ENCODE measurements at regions not wholly inside any gene's neighbourhood (a gene's known extent, or its start where the extent isn't known, plus 50 kb on each side); places are given as distances from the start of the nearest gene placed in this dataset.

DNA sequence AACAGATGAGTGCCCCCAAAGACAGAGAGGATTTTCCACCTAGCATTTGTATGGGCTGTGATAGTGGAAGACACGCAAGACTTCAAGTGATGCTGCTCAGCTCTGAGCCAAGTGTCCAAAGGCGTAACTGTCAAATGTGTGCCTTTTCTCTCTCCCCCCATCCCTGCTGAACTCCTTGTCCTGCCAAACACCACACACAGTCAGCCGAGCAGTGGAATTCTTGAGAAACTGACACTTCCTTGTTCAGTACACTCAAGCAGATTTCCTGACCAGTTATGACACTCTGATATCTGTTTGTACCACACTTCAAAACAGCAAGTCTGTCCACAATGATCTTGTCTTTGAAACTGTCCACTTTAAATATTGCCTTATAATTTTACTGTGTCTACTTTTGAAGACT lies 166.4 kb downstream of the PIK3R1 start:
- TF ChIP-seq CTCF (IDR thresholded peaks at IDR 0.05) (no peak), SIN3A (IDR thresholded peaks at IDR 0.05; ENCODE audit: borderline replicate concordance, low read depth, low read length) (no peak), RXRA (IDR thresholded peaks at IDR 0.05; ENCODE audit: borderline replicate concordance, low read depth) (no peak), GABPA (IDR thresholded peaks at IDR 0.05; ENCODE audit: low read depth) (no peak), NFIC (IDR thresholded peaks at IDR 0.05; ENCODE audit: borderline replicate concordance) (no peak), EZH2phosphoT487 (IDR thresholded peaks at IDR 0.05; ENCODE audit: borderline replicate concordance, low read depth) (no peak), RAD21 (IDR thresholded peaks at IDR 0.05; ENCODE audit: low read length) (no peak), FOXM1 (IDR thresholded peaks at IDR 0.05; ENCODE audit: low read depth) (no peak), POLR2AphosphoS5 (IDR thresholded peaks at IDR 0.05; ENCODE audit: low read depth, low read length) (no peak), FOXJ3 (CRISPR knock-in tag; IDR thresholded peaks at IDR 0.05) (no peak), SMC3 (IDR thresholded peaks at IDR 0.05; ENCODE audit: low read depth, low read length) (no peak), RFX5 (IDR thresholded peaks at IDR 0.05; ENCODE audit: low read length) (no peak), YY1 (IDR thresholded peaks at IDR 0.05; ENCODE audit: low read depth) (no peak), MEF2A (IDR thresholded peaks at IDR 0.05; ENCODE audit: borderline replicate concordance, low read depth) (no peak), GATA2 (CRISPR knock-in tag; IDR thresholded peaks at IDR 0.05) (no peak)
- TF ChIP-seq, protein P1, sequence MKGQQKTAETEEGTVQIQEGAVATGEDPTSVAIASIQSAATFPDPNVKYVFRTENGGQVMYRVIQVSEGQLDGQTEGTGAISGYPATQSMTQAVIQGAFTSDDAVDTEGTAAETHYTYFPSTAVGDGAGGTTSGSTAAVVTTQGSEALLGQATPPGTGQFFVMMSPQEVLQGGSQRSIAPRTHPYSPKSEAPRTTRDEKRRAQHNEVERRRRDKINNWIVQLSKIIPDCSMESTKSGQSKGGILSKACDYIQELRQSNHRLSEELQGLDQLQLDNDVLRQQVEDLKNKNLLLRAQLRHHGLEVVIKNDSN (IDR thresholded peaks at IDR 0.05; ENCODE audit: borderline replicate concordance, low read depth): no peak
- TF ChIP-seq, protein P2, sequence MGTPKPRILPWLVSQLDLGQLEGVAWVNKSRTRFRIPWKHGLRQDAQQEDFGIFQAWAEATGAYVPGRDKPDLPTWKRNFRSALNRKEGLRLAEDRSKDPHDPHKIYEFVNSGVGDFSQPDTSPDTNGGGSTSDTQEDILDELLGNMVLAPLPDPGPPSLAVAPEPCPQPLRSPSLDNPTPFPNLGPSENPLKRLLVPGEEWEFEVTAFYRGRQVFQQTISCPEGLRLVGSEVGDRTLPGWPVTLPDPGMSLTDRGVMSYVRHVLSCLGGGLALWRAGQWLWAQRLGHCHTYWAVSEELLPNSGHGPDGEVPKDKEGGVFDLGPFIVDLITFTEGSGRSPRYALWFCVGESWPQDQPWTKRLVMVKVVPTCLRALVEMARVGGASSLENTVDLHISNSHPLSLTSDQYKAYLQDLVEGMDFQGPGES (IDR thresholded peaks at IDR 0.05; ENCODE audit: low read depth, low read length): no peak
- TF ChIP-seq, protein P3, sequence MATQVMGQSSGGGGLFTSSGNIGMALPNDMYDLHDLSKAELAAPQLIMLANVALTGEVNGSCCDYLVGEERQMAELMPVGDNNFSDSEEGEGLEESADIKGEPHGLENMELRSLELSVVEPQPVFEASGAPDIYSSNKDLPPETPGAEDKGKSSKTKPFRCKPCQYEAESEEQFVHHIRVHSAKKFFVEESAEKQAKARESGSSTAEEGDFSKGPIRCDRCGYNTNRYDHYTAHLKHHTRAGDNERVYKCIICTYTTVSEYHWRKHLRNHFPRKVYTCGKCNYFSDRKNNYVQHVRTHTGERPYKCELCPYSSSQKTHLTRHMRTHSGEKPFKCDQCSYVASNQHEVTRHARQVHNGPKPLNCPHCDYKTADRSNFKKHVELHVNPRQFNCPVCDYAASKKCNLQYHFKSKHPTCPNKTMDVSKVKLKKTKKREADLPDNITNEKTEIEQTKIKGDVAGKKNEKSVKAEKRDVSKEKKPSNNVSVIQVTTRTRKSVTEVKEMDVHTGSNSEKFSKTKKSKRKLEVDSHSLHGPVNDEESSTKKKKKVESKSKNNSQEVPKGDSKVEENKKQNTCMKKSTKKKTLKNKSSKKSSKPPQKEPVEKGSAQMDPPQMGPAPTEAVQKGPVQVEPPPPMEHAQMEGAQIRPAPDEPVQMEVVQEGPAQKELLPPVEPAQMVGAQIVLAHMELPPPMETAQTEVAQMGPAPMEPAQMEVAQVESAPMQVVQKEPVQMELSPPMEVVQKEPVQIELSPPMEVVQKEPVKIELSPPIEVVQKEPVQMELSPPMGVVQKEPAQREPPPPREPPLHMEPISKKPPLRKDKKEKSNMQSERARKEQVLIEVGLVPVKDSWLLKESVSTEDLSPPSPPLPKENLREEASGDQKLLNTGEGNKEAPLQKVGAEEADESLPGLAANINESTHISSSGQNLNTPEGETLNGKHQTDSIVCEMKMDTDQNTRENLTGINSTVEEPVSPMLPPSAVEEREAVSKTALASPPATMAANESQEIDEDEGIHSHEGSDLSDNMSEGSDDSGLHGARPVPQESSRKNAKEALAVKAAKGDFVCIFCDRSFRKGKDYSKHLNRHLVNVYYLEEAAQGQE (IDR thresholded peaks at IDR 0.05; ENCODE audit: low read depth, low read length): no peak
- WGBS (ENCODE audit: low lambda C conversion rate): 80% methylated on average over 3 of the region's 3 CpGs
- CTCF ChIA-PET: no interaction called here

More for the DNA sequence above, 166.4 kb downstream of the PIK3R1 start:
- Histone ChIP-seq H3K4me1 (ENCODE audit: control insufficient read depth in 1 of 2, insufficient read depth in 2 of 2, low read depth in 1 of 2, low read length in 1 of 2) (no peaks in the 10 kb centered on the region), H3K79me2 (ENCODE audit: insufficient read depth) (no peaks in the 10 kb centered on the region), H3K27me3 (ENCODE audit: insufficient read depth) (no peaks in the 10 kb centered on the region; the same call in 1 of the 2 replicates), H3K9ac (no peak overlapping the region), H3K27ac (ENCODE audit: low read depth in 2 of 2, low read length in 1 of 2) (no peak overlapping the region), H3K4me3 (ENCODE audit: low read depth in 2 of 2, low read length in 1 of 2) (no peak overlapping the region), H3F3A (replicated peaks; ENCODE audit: insufficient read depth) (no peaks in the 10 kb centered on the region), H4K20me1 (ENCODE audit: insufficient read depth) (no peaks in the 10 kb centered on the region), H3K9me3 (no peaks in the 10 kb centered on the region), H3K9me2 (no peaks in the 10 kb centered on the region), H3K36me3 (replicated peaks in 1 of 2; ENCODE audit: control insufficient read depth in 1 of 2, insufficient read depth in 2 of 2, low read length in 1 of 2) (no peaks in the 10 kb centered on the region), H2AFZ (ENCODE audit: low read depth) (no peak overlapping the region), H3K4me2 (no peak overlapping the region)
- no peak for DNase-seq
- POLR2A ChIA-PET: no interaction called here
